ENCODE measurements at regions not wholly inside any gene's neighbourhood (a gene's known extent, or its start where the extent isn't known, plus 50 kb on each side); places are given as distances from the start of the nearest gene placed in this dataset.

GRCh38 chr13:21996049-21996448 lies 325.2 kb downstream of the FGF9 start:
- TF ChIP-seq CTCF (IDR thresholded peaks at IDR 0.05; ENCODE audit: low read length) (no peak), EZH2 (IDR thresholded peaks at IDR 0.05; ENCODE audit: borderline replicate concordance, low read length) (no peak)
